ENCODE measurements at regions not wholly inside any gene's neighbourhood (a gene's known extent, or its start where the extent isn't known, plus 50 kb on each side); places are given as distances from the start of the nearest gene placed in this dataset.

GRCh38 chr9:84466580-84467285, 126.2 kb upstream of the SLC28A3 start:
- Histone ChIP-seq H2AK5ac (ENCODE audit: low read depth, low read length) (no peak overlapping the region), H3K14ac (ENCODE audit: insufficient read length) (no peak overlapping the region), H3K4me2 (ENCODE audit: insufficient read depth in 1 of 2, low read depth in 2 of 2, low read length in 2 of 2) (no peak overlapping the region), H2BK15ac (ENCODE audit: low read length) (no peak overlapping the region), H3K23ac (ENCODE audit: insufficient read length) (no peak overlapping the region), H4K8ac (ENCODE audit: extremely low read depth, insufficient read depth, low read length) (no peak overlapping the region), H3K9ac (replicated peaks in 1 of 4; ENCODE audit: extremely low read depth in 1 of 4, low read depth in 3 of 4, low read length in 3 of 4) (no peak overlapping the region), H3K4me3 (ENCODE audit: extremely low read depth in 1 of 4, insufficient read depth in 2 of 4, low read depth in 3 of 4, low read length in 4 of 4) (no peak overlapping the region), H3K56ac (replicated peaks; ENCODE audit: insufficient read length, low read depth, low read length) (peak overlapping the region; percentile 74), H3K27me3 (replicated peaks in 1 of 4; ENCODE audit: control insufficient read depth in 3 of 4, extremely low read depth in 1 of 4, insufficient read depth in 3 of 4, low read length in 3 of 4) (no peaks in the 10 kb centered on the region; a peak in 1 of 7 replicates), H3K36me3 (ENCODE audit: control insufficient read depth in 2 of 4, insufficient read depth in 4 of 4, low read length in 3 of 4) (no peaks in the 10 kb centered on the region), H2BK120ac (replicated peaks; ENCODE audit: low read depth, low read length) (no peak overlapping the region), H3K79me1 (ENCODE audit: low read depth, low read length) (no peaks in the 10 kb centered on the region), H2BK20ac (ENCODE audit: low read length) (no peak overlapping the region), H4K91ac (replicated peaks; ENCODE audit: insufficient read length, low read length) (no peak overlapping the region), H3K9me3 (ENCODE audit: insufficient read depth in 2 of 2, low read depth in 1 of 2, low read length in 1 of 2) (no peaks in the 10 kb centered on the region), H2BK12ac (ENCODE audit: low read depth, low read length) (no peak overlapping the region), H2AFZ (ENCODE audit: low read length) (no peak overlapping the region), H3K23me2 (ENCODE audit: low read depth, low read length) (peaks cover 3% of the 10 kb centered on the region; the same call in 1 of the 2 replicates), H4K20me1 (replicated peaks in 1 of 2; ENCODE audit: control insufficient read depth in 1 of 2, insufficient read depth in 2 of 2, low read length in 2 of 2) (peaks cover 0 to 2% of the 10 kb centered on the region in 2 experiments), H2BK5ac (ENCODE audit: low read depth, low read length) (no peak overlapping the region), H3K4ac (replicated peaks; ENCODE audit: insufficient read length, low read depth, low read length) (no peak overlapping the region), H3K4me1 (replicated peaks in 1 of 4; ENCODE audit: control insufficient read depth in 3 of 4, insufficient read depth in 4 of 4, low read length in 3 of 4) (no peaks in the 10 kb centered on the region), H4K5ac (ENCODE audit: insufficient read length, low read depth, low read length) (no peak overlapping the region), H3K18ac (ENCODE audit: extremely low read depth, low read length) (no peak overlapping the region), H3K27ac (ENCODE audit: low read depth, low read length) (no peak overlapping the region), H3K79me2 (ENCODE audit: control insufficient read depth in 1 of 2, insufficient read depth in 2 of 2, low read length in 2 of 2) (no peaks in the 10 kb centered on the region)
- DNase-seq (ENCODE audit: low read depth in 1 of 2, low spot score in 2 of 2) (no peak), FAIRE-seq (no peak)
- ChIA-PET CTCF (ENCODE audit: partially characterized antibody) (interaction anchor here (0.8 kb wide), 1 partner anchor 66 kb away, joined by 4 read pairs; no protein-coding TSS in a partner anchor), POLR2A (ENCODE audit: partially characterized antibody) (interaction anchor here (0.7 kb wide), 1 partner anchor 707 kb away, joined by 3 read pairs; no protein-coding TSS in a partner anchor)
- TF ChIP-seq SP4 (IDR thresholded peaks at IDR 0.05; ENCODE audit: low read length) (no peak), HDAC6 (IDR thresholded peaks at IDR 0.05; ENCODE audit: low read depth, low read length) (no peak), BACH1 (IDR thresholded peaks at IDR 0.05; ENCODE audit: low read length) (no peak), PHF8 (conservative IDR thresholded peaks at IDR 0.05; ENCODE audit: low read depth, low read length) (no peak), USF2 (IDR thresholded peaks at IDR 0.05; ENCODE audit: low read length) (no peak), RXRA (IDR thresholded peaks at IDR 0.05; ENCODE audit: insufficient read depth, low read depth, low read length) (no peak), POLR2A (IDR thresholded peaks at IDR 0.05; ENCODE audit: control extremely low read depth in 1 of 2, low read depth in 2 of 2, low read length in 2 of 2) (no peak), RNF2 (IDR thresholded peaks at IDR 0.05; ENCODE audit: borderline replicate concordance, low read depth, low read length, missing control alignments, poor library complexity, severe bottlenecking) (no peak), POLR2AphosphoS5 (IDR thresholded peaks at IDR 0.05; ENCODE audit: low read depth, low read length) (no peak), CHD1 (IDR thresholded peaks at IDR 0.05; ENCODE audit: low read depth, low read length) (no peak)
- 87% methylated on average over 5 of the region's 5 CpGs; no CpG with 5 or more reads in 1 of the 2 experiments for WGBS, 2 experiments (ENCODE audit: extremely low coverage in 1 of 2, insufficient coverage in 1 of 2, insufficient read length in 1 of 2, insufficient replicate concordance in 2 of 2, low coverage in 1 of 2, low lambda C conversion rate in 2 of 2, missing lambda C conversion rate in 1 of 2)

Data from H1 (cell line).